ENCODE measurements at regions not wholly inside any gene's neighbourhood (a gene's known extent, or its start where the extent isn't known, plus 50 kb on each side); places are given as distances from the start of the nearest gene placed in this dataset.

DNA sequence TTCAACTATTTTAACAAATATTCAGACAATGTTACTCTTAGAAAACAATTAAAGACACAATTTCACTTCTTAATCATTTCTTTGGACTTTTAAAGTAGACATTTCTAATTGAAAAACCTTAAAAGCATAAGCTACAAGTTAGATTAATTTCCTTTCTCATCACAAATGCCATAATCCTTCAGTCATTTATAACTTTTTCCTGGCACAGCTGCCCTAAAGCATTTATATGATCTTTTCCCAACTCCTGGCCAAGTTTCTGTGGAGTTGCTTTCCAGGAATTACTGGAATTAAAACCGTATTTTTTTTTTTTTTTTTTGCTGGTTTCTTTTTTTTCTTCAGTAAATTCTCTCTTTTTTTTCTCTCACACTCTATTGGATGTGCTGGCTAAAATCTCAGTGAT is 615.9 kb downstream of the TBC1D4 start:
- Histone ChIP-seq H3K9me1 (ENCODE audit: control insufficient read depth, insufficient read depth, low read length) (no peaks in the 10 kb centered on the region), H3K4me1 (replicated peaks in 1 of 2; ENCODE audit: control insufficient read depth in 2 of 2, insufficient read depth in 2 of 2, low read length in 2 of 2) (no peaks in the 10 kb centered on the region; a peak in 1 of 5 replicates), H3K4me3 (no peak overlapping the region), H3K27me3 (ENCODE audit: control insufficient read depth in 2 of 2, insufficient read depth in 2 of 2, low read length in 2 of 2) (no peaks in the 10 kb centered on the region), H4K20me1 (replicated peaks; ENCODE audit: control insufficient read depth, insufficient read depth, low read length) (no peaks in the 10 kb centered on the region), H3K9ac (ENCODE audit: insufficient read depth in 1 of 2, low read depth in 2 of 2, low read length in 2 of 2) (no peak overlapping the region), H3K79me2 (ENCODE audit: control insufficient read depth, insufficient read depth, low read length) (no peaks in the 10 kb centered on the region), H3K36me3 (ENCODE audit: control insufficient read depth, insufficient read depth, low read length) (no peaks in the 10 kb centered on the region), H3K4me2 (ENCODE audit: insufficient read depth, low read length) (no peak overlapping the region), H3K27ac (ENCODE audit: extremely low read depth, low read depth, low read length) (no peak overlapping the region), H3K9me3 (replicated peaks; ENCODE audit: control insufficient read depth, insufficient read depth, low read depth, low read length) (no peaks in the 10 kb centered on the region; the same call in 1 of the 2 replicates), H2AFZ (ENCODE audit: low read depth, low read length) (no peak overlapping the region)
- WGBS (ENCODE audit: insufficient coverage, low coverage, missing lambda C conversion rate) = no CpG with 5 or more reads among the region's 1 CpG
- BruUV-seq (replicated peaks) = no TSS peak
- ATAC-seq (no peak), FAIRE-seq (no peak), DNase-seq (ENCODE audit: extremely low read depth in 1 of 4, low spot score in 3 of 4) (no peak)
- ChIA-PET CTCF (ENCODE audit: low intra/inter-chr PET ratio) (no interaction called here), POLR2A (no interaction called here)
- intact Hi-C loops (cut with micrococcal nuclease) = no loop called here
- in situ Hi-C loops (cut with MboI) = no loop called here
- no peak for TF ChIP-seq SPI1 (IDR thresholded peaks at IDR 0.05; ENCODE audit: borderline replicate concordance, low read depth, low read length)
- TF ChIP-seq, protein P1, sequence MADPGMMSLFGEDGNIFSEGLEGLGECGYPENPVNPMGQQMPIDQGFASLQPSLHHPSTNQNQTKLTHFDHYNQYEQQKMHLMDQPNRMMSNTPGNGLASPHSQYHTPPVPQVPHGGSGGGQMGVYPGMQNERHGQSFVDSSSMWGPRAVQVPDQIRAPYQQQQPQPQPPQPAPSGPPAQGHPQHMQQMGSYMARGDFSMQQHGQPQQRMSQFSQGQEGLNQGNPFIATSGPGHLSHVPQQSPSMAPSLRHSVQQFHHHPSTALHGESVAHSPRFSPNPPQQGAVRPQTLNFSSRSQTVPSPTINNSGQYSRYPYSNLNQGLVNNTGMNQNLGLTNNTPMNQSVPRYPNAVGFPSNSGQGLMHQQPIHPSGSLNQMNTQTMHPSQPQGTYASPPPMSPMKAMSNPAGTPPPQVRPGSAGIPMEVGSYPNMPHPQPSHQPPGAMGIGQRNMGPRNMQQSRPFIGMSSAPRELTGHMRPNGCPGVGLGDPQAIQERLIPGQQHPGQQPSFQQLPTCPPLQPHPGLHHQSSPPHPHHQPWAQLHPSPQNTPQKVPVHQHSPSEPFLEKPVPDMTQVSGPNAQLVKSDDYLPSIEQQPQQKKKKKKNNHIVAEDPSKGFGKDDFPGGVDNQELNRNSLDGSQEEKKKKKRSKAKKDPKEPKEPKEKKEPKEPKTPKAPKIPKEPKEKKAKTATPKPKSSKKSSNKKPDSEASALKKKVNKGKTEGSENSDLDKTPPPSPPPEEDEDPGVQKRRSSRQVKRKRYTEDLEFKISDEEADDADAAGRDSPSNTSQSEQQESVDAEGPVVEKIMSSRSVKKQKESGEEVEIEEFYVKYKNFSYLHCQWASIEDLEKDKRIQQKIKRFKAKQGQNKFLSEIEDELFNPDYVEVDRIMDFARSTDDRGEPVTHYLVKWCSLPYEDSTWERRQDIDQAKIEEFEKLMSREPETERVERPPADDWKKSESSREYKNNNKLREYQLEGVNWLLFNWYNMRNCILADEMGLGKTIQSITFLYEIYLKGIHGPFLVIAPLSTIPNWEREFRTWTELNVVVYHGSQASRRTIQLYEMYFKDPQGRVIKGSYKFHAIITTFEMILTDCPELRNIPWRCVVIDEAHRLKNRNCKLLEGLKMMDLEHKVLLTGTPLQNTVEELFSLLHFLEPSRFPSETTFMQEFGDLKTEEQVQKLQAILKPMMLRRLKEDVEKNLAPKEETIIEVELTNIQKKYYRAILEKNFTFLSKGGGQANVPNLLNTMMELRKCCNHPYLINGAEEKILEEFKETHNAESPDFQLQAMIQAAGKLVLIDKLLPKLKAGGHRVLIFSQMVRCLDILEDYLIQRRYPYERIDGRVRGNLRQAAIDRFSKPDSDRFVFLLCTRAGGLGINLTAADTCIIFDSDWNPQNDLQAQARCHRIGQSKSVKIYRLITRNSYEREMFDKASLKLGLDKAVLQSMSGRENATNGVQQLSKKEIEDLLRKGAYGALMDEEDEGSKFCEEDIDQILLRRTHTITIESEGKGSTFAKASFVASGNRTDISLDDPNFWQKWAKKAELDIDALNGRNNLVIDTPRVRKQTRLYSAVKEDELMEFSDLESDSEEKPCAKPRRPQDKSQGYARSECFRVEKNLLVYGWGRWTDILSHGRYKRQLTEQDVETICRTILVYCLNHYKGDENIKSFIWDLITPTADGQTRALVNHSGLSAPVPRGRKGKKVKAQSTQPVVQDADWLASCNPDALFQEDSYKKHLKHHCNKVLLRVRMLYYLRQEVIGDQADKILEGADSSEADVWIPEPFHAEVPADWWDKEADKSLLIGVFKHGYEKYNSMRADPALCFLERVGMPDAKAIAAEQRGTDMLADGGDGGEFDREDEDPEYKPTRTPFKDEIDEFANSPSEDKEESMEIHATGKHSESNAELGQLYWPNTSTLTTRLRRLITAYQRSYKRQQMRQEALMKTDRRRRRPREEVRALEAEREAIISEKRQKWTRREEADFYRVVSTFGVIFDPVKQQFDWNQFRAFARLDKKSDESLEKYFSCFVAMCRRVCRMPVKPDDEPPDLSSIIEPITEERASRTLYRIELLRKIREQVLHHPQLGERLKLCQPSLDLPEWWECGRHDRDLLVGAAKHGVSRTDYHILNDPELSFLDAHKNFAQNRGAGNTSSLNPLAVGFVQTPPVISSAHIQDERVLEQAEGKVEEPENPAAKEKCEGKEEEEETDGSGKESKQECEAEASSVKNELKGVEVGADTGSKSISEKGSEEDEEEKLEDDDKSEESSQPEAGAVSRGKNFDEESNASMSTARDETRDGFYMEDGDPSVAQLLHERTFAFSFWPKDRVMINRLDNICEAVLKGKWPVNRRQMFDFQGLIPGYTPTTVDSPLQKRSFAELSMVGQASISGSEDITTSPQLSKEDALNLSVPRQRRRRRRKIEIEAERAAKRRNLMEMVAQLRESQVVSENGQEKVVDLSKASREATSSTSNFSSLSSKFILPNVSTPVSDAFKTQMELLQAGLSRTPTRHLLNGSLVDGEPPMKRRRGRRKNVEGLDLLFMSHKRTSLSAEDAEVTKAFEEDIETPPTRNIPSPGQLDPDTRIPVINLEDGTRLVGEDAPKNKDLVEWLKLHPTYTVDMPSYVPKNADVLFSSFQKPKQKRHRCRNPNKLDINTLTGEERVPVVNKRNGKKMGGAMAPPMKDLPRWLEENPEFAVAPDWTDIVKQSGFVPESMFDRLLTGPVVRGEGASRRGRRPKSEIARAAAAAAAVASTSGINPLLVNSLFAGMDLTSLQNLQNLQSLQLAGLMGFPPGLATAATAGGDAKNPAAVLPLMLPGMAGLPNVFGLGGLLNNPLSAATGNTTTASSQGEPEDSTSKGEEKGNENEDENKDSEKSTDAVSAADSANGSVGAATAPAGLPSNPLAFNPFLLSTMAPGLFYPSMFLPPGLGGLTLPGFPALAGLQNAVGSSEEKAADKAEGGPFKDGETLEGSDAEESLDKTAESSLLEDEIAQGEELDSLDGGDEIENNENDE (IDR thresholded peaks at IDR 0.05; ENCODE audit: low read depth, low read length) = no peak
- TF ChIP-seq ZNF512 (tag; IDR thresholded peaks at IDR 0.05) = no peak
- TF ChIP-seq JUN (IDR thresholded peaks at IDR 0.05; ENCODE audit: borderline replicate concordance, low read depth, low read length) = no peak
- TF ChIP-seq JUN (CRISPR knock-in tag; IDR thresholded peaks at IDR 0.05; ENCODE audit: borderline replicate concordance) = no peak
- no peak for TF ChIP-seq RCOR1 (IDR thresholded peaks at IDR 0.05; ENCODE audit: borderline replicate concordance in 1 of 2, low read depth in 2 of 2, low read length in 2 of 2)
- no peak for TF ChIP-seq ATF2 (CRISPR knock-in tag; IDR thresholded peaks at IDR 0.05)
- TF ChIP-seq SRSF7 (optimal IDR thresholded peaks at IDR 0.05; ENCODE audit: low read depth, low read length) = no peak
- no peak for TF ChIP-seq SMAD3 (CRISPR knock-in tag; conservative IDR thresholded peaks at IDR 0.05)

Data from K562 (cell line).